Testis (tissue), 2 donors: ENCODE measurements at regions not wholly inside any gene's neighbourhood (a gene's known extent, or its start where the extent isn't known, plus 50 kb on each side); places are given as distances from the start of the nearest gene placed in this dataset.

Source experiments
- DNase-seq: peaks from one replicate; pipeline ENCODE4 v3.0.0-alpha.2; 2019
- H3K27ac ChIP-seq, 2 donors: fragments of 200-600 bp; sonication (generic); one replicate each; pipeline ENCODE4 v1.5.1; 2019
- H3K27me3 ChIP-seq: fragments of 200-600 bp; sonication (generic); one replicate; pipeline ENCODE4 v1.5.1; 2019
- H3K36me3 ChIP-seq: fragments of 200-600 bp; sonication (generic); one replicate; pipeline ENCODE4 v1.5.1; 2017; ENCODE audit warnings: low read depth; ENCODE audit errors: missing control alignments
- H3K4me1 ChIP-seq: fragments of 200-600 bp; sonication (generic); one replicate; pipeline ENCODE4 v1.5.1; 2019
- H3K4me3 ChIP-seq, 2 donors: fragments of 200-600 bp; sonication (generic); one replicate each; pipeline ENCODE4 v1.5.1; 2017 to 2019
- H3K9me3 ChIP-seq: fragments of 200-600 bp; sonication (generic); one replicate; pipeline ENCODE4 v1.5.1; 2017
- CTCF ChIP-seq, 3 experiments: fragments of 450-650 bp in 2 of 3; fragments of 200-600 bp in 1 of 3; sonication (generic) in 1 of 3; IDR thresholded peaks; one replicate each; pipeline ENCODE4 v1.5.1; 2016 to 2019; ENCODE audit warnings: antibody characterized with exemption in 3 of 3, mild to moderate bottlenecking in 2 of 3, moderate library complexity in 1 of 3
- POLR2A ChIP-seq: fragments of 450-650 bp; IDR thresholded peaks from one replicate; pipeline ENCODE4 v1.6.1; 2017; ENCODE audit warnings: antibody characterized with exemption, mild to moderate bottlenecking, moderate library complexity
- WGBS, 2 donors: methylation state at CpG; one replicate each; pipeline ENCODE4 v1.1.5; 2018; 5-methylcytosine and 5-hydroxymethylcytosine counted together
- intact Hi-C: fragments of 100-400 bp; cut with DNase I; formaldehyde crosslinking; loops from one replicate; pipeline ENCODE4 v1.15.1; 2023; ENCODE audit warnings: low total_unique reads

- Histone ChIP-seq H3K4me1 (no peaks in the 10 kb centered on the region), H3K9me3 (no peaks in the 10 kb centered on the region), H3K27ac (no peak overlapping the region), H3K27me3 (no peaks in the 10 kb centered on the region), H3K36me3 (no peaks in the 10 kb centered on the region), H3K4me3 (no peak overlapping the region)
- 67 to 78% methylated on average over 2 of the region's 2 CpGs for WGBS, 2 donors
- TF ChIP-seq POLR2A (no peak), CTCF (IDR thresholded peaks at IDR 0.05) (no peak)
- intact Hi-C loops, result no loop called here
- no peak for DNase-seq
Observed at GRCh38 chr12:77488041-77488620, 342.6 kb upstream of the NAV3 start.

- 97 to 100% methylated on average over 1 of the region's 1 CpG for WGBS, 2 donors
- DNase-seq, result no peak
- Histone ChIP-seq H3K4me3 (no peak overlapping the region), H3K4me1 (no peaks in the 10 kb centered on the region), H3K36me3 (no peaks in the 10 kb centered on the region), H3K27ac (no peak overlapping the region), H3K9me3 (no peaks in the 10 kb centered on the region), H3K27me3 (no peaks in the 10 kb centered on the region)
- TF ChIP-seq CTCF (IDR thresholded peaks at IDR 0.05), result no peak
- TF ChIP-seq POLR2A, result no peak
- intact Hi-C loops, result no loop called here
Observed at GRCh38 chr12:77486872-77487271, 343.8 kb upstream of the NAV3 start.

- no peak for TF ChIP-seq POLR2A
- no peak for TF ChIP-seq CTCF (IDR thresholded peaks at IDR 0.05)
- H3K4me1 ChIP-seq, result no peaks in the 10 kb centered on the region
- WGBS, 2 donors, result 83 to 87% methylated on average over 3 of the region's 3 CpGs
Observed at GRCh38 chr12:77485961-77486854, 344.5 kb upstream of the NAV3 start.

GRCh38 chr12:77481687-77482086 is 349.0 kb upstream of the NAV3 start:
- Histone ChIP-seq H3K27ac (no peak overlapping the region), H3K4me3 (no peak overlapping the region), H3K9me3 (no peaks in the 10 kb centered on the region), H3K4me1 (no peaks in the 10 kb centered on the region), H3K36me3 (no peaks in the 10 kb centered on the region), H3K27me3 (no peaks in the 10 kb centered on the region)
- no peak for DNase-seq
- intact Hi-C loops, result no loop called here
- TF ChIP-seq POLR2A (no peak), CTCF (IDR thresholded peaks at IDR 0.05) (no peak)
- 82 to 90% methylated on average over 1 of the region's 1 CpG for WGBS, 2 donors

More at GRCh38 chr12:77485961-77486854, 344.5 kb upstream of the NAV3 start:
- intact Hi-C loops, result no loop called here
- no peak overlapping the region for H3K27ac ChIP-seq
- no peaks in the 10 kb centered on the region for H3K36me3 ChIP-seq
- no peaks in the 10 kb centered on the region for H3K9me3 ChIP-seq
- no peaks in the 10 kb centered on the region for H3K27me3 ChIP-seq
- H3K4me3 ChIP-seq, result no peak overlapping the region
- no peak for DNase-seq
